ENCODE measurements at regions not wholly inside any gene's neighbourhood (a gene's known extent, or its start where the extent isn't known, plus 50 kb on each side); places are given as distances from the start of the nearest gene placed in this dataset.

GRCh38 chr3:176208283-176208682, 989.0 kb downstream of the TBL1XR1 start:
- no peaks in the 10 kb centered on the region for H3K27me3 Mint-ChIP-seq (ENCODE audit: insufficient read depth)
- H3K36me3 Mint-ChIP-seq (ENCODE audit: low read depth): no peaks in the 10 kb centered on the region
- intact Hi-C loops (cut with micrococcal nuclease): no loop called here
- no peaks in the 10 kb centered on the region for H3K9me3 Mint-ChIP-seq
- H3K4me1 Mint-ChIP-seq (ENCODE audit: low read depth): no peaks in the 10 kb centered on the region
- DNase-seq (ENCODE audit: low spot score): no peak
- no peak overlapping the region for H3K4me3 Mint-ChIP-seq
- H3K27ac Mint-ChIP-seq: no peak overlapping the region

GRCh38 chr3:176206809-176207208, 990.5 kb downstream of the TBL1XR1 start:
- H3K4me1 Mint-ChIP-seq (ENCODE audit: low read depth): no peaks in the 10 kb centered on the region
- H3K36me3 Mint-ChIP-seq (ENCODE audit: low read depth): no peaks in the 10 kb centered on the region
- H3K4me3 Mint-ChIP-seq: no peak overlapping the region
- no peak overlapping the region for H3K27ac Mint-ChIP-seq
- DNase-seq (ENCODE audit: low spot score): no peak
- H3K9me3 Mint-ChIP-seq: peaks cover 3% of the 10 kb centered on the region
- H3K27me3 Mint-ChIP-seq (ENCODE audit: insufficient read depth): no peaks in the 10 kb centered on the region
- intact Hi-C loops (cut with micrococcal nuclease): no loop called here

DNA sequence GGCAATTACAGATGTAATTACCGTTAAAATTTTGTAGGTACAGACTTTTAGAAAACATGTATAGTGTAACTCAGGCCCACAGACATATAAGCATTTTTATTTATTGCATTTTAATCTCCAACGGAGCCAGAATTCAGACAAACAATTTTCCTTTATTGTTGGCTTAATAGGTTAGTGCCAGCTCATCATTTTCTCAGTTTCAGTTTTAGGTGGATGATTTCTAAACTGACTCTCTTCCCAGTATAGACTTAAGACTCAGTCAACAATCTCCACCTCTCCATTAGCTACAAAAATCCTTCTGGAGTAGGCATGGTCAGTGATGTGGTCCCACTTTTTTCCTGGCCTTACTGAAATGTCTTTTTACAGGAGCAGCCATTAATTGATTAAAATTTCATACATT, 994.6 kb downstream of the TBL1XR1 start:
- Mint-ChIP-seq H3K4me1 (ENCODE audit: low read depth) (no peaks in the 10 kb centered on the region), H3K4me3 (no peak overlapping the region), H3K36me3 (ENCODE audit: low read depth) (no peaks in the 10 kb centered on the region), H3K27ac (no peak overlapping the region), H3K27me3 (ENCODE audit: insufficient read depth) (no peaks in the 10 kb centered on the region), H3K9me3 (peaks cover 3% of the 10 kb centered on the region)
- DNase-seq (ENCODE audit: low spot score): no peak
- intact Hi-C loops (cut with micrococcal nuclease): no loop called here

- Mint-ChIP-seq H3K27me3 (ENCODE audit: insufficient read depth) (no peaks in the 10 kb centered on the region), H3K9me3 (peaks cover 8% of the 10 kb centered on the region), H3K4me3 (no peak overlapping the region), H3K36me3 (ENCODE audit: low read depth) (no peaks in the 10 kb centered on the region), H3K4me1 (ENCODE audit: low read depth) (no peaks in the 10 kb centered on the region), H3K27ac (no peak overlapping the region)
- DNase-seq (ENCODE audit: low spot score): no peak
- intact Hi-C loops (cut with micrococcal nuclease): no loop called here
Measured at GRCh38 chr3:176193032-176193730, 1004.1 kb downstream of the TBL1XR1 start.

DNA sequence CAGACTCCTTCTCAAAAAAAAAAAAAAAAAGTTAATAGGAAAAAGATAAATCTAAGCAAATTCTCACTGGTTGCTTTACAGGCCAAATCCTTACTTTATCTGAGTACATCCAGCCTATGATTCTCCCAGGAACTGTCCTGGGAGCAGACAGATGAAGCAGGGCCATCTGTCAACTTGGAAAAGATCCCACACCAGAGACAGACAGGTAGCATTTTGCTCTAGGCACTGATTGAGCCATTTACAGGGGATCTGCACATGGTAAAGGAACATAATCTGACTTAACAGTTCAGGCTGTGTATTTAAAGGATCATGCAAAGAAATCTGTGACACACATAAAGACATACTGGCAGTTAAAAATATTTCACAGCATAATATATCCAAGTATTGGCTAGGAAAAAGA, 1006.5 kb downstream of the TBL1XR1 start:
- intact Hi-C loops (cut with micrococcal nuclease): no loop called here
- H3K27me3 Mint-ChIP-seq (ENCODE audit: insufficient read depth): no peaks in the 10 kb centered on the region
- no peak overlapping the region for H3K4me3 Mint-ChIP-seq
- peaks cover 12% of the 10 kb centered on the region for H3K9me3 Mint-ChIP-seq
- no peaks in the 10 kb centered on the region for H3K36me3 Mint-ChIP-seq (ENCODE audit: low read depth)
- DNase-seq (ENCODE audit: low spot score): no peak
- no peak overlapping the region for H3K27ac Mint-ChIP-seq
- H3K4me1 Mint-ChIP-seq (ENCODE audit: low read depth): no peaks in the 10 kb centered on the region

GRCh38 chr3:176183181-176183580, 1014.1 kb downstream of the TBL1XR1 start:
- no peak for DNase-seq (ENCODE audit: low spot score)
- Mint-ChIP-seq H3K36me3 (ENCODE audit: low read depth) (no peaks in the 10 kb centered on the region), H3K27ac (no peak overlapping the region), H3K9me3 (peaks cover 4% of the 10 kb centered on the region), H3K4me1 (ENCODE audit: low read depth) (no peaks in the 10 kb centered on the region), H3K4me3 (no peak overlapping the region), H3K27me3 (ENCODE audit: insufficient read depth) (no peaks in the 10 kb centered on the region)
- intact Hi-C loops (cut with micrococcal nuclease): no loop called here

- H3K4me1 Mint-ChIP-seq (ENCODE audit: low read depth): no peaks in the 10 kb centered on the region
- no peaks in the 10 kb centered on the region for H3K27me3 Mint-ChIP-seq (ENCODE audit: insufficient read depth)
- H3K27ac Mint-ChIP-seq: no peak overlapping the region
- no peaks in the 10 kb centered on the region for H3K36me3 Mint-ChIP-seq (ENCODE audit: low read depth)
- DNase-seq (ENCODE audit: low spot score): no peak
- no peak overlapping the region for H3K4me3 Mint-ChIP-seq
- intact Hi-C loops (cut with micrococcal nuclease): no loop called here
- H3K9me3 Mint-ChIP-seq: no peaks in the 10 kb centered on the region
Measured at GRCh38 chr3:176174060-176174459, 1023.2 kb downstream of the TBL1XR1 start.

- Mint-ChIP-seq H3K4me3 (no peak overlapping the region), H3K27me3 (ENCODE audit: insufficient read depth) (no peaks in the 10 kb centered on the region), H3K4me1 (ENCODE audit: low read depth) (no peaks in the 10 kb centered on the region), H3K36me3 (ENCODE audit: low read depth) (no peaks in the 10 kb centered on the region), H3K27ac (no peak overlapping the region), H3K9me3 (no peaks in the 10 kb centered on the region)
- DNase-seq (ENCODE audit: low spot score): no peak
- intact Hi-C loops (cut with micrococcal nuclease): no loop called here
Measured at GRCh38 chr3:176172492-176172891, 1024.8 kb downstream of the TBL1XR1 start.

- intact Hi-C loops (cut with micrococcal nuclease): no loop called here
- H3K27ac Mint-ChIP-seq: no peak overlapping the region
- H3K9me3 Mint-ChIP-seq: no peaks in the 10 kb centered on the region
- no peak overlapping the region for H3K4me3 Mint-ChIP-seq
- no peaks in the 10 kb centered on the region for H3K36me3 Mint-ChIP-seq (ENCODE audit: low read depth)
- H3K4me1 Mint-ChIP-seq (ENCODE audit: low read depth): no peaks in the 10 kb centered on the region
- DNase-seq (ENCODE audit: low spot score): no peak
- no peaks in the 10 kb centered on the region for H3K27me3 Mint-ChIP-seq (ENCODE audit: insufficient read depth)
Measured at GRCh38 chr3:176167272-176167671, 1030.0 kb downstream of the TBL1XR1 start.

DNA sequence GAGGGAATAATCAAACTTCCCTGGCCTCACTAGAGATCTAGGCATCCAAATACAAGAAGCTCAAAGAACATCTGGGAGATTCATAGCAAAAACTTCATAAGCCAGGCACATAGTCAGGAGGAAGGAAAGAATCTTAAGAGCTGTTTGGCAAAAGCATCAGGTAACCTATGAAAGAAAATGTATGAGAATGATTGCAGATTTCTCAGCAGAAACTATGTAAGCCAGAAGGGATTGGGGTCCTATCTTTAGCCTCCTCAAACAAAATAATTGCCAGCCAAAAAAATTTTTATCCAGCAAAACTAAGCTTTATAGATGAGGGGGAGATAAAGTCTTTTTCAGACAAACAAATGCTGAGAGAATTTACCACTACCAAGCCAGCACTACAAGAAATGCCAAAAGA, 1036.3 kb downstream of the TBL1XR1 start:
- Mint-ChIP-seq H3K27ac (no peak overlapping the region), H3K9me3 (peaks cover 16% of the 10 kb centered on the region), H3K27me3 (ENCODE audit: insufficient read depth) (no peaks in the 10 kb centered on the region), H3K36me3 (ENCODE audit: low read depth) (no peaks in the 10 kb centered on the region), H3K4me3 (no peak overlapping the region), H3K4me1 (ENCODE audit: low read depth) (no peaks in the 10 kb centered on the region)
- no peak for DNase-seq (ENCODE audit: low spot score)
- intact Hi-C loops (cut with micrococcal nuclease): no loop called here

DNA sequence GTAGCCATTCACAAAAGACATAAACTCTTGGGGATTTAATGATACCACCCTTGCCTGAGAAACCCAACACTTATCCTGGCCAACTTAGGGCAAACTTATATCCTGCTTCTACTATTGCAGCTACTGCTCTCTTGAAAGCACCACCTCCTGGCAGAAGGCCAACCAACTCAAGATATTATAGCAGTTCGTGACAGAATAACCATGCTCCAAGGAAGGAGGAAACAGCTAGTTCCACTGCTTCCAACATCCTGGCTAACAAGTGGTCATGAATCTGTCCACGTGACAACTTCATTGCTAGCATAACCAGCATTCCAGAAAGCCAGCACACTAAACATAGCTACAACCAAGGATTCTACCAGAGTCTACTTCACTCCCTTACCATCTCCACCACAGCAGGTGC, 1037.5 kb downstream of the TBL1XR1 start:
- H3K27me3 Mint-ChIP-seq (ENCODE audit: insufficient read depth): no peaks in the 10 kb centered on the region
- intact Hi-C loops (cut with micrococcal nuclease): no loop called here
- no peaks in the 10 kb centered on the region for H3K36me3 Mint-ChIP-seq (ENCODE audit: low read depth)
- H3K4me3 Mint-ChIP-seq: no peak overlapping the region
- H3K27ac Mint-ChIP-seq: no peak overlapping the region
- no peak for DNase-seq (ENCODE audit: low spot score)
- peaks cover 16% of the 10 kb centered on the region for H3K9me3 Mint-ChIP-seq
- no peaks in the 10 kb centered on the region for H3K4me1 Mint-ChIP-seq (ENCODE audit: low read depth)

- no peak overlapping the region for H3K27ac Mint-ChIP-seq
- H3K27me3 Mint-ChIP-seq (ENCODE audit: insufficient read depth): no peaks in the 10 kb centered on the region
- intact Hi-C loops (cut with micrococcal nuclease): no loop called here
- H3K36me3 Mint-ChIP-seq (ENCODE audit: low read depth): no peaks in the 10 kb centered on the region
- no peak overlapping the region for H3K4me3 Mint-ChIP-seq
- H3K9me3 Mint-ChIP-seq: peaks cover 7% of the 10 kb centered on the region
- no peak for DNase-seq (ENCODE audit: low spot score)
- no peaks in the 10 kb centered on the region for H3K4me1 Mint-ChIP-seq (ENCODE audit: low read depth)
Measured at GRCh38 chr3:176155012-176155411, 1042.3 kb downstream of the TBL1XR1 start.

- Mint-ChIP-seq H3K36me3 (ENCODE audit: low read depth) (no peaks in the 10 kb centered on the region), H3K9me3 (no peaks in the 10 kb centered on the region), H3K27me3 (ENCODE audit: insufficient read depth) (no peaks in the 10 kb centered on the region), H3K4me3 (no peak overlapping the region), H3K4me1 (ENCODE audit: low read depth) (no peaks in the 10 kb centered on the region), H3K27ac (no peak overlapping the region)
- no peak for DNase-seq (ENCODE audit: low spot score)
- intact Hi-C loops (cut with micrococcal nuclease): no loop called here
Measured at GRCh38 chr3:176149567-176149966, 1047.7 kb downstream of the TBL1XR1 start.

GRCh38 chr3:176147251-176147650, 1050.0 kb downstream of the TBL1XR1 start:
- Mint-ChIP-seq H3K36me3 (ENCODE audit: low read depth) (no peaks in the 10 kb centered on the region), H3K4me1 (ENCODE audit: low read depth) (no peaks in the 10 kb centered on the region), H3K27ac (no peak overlapping the region), H3K9me3 (peaks cover 3% of the 10 kb centered on the region), H3K27me3 (ENCODE audit: insufficient read depth) (no peaks in the 10 kb centered on the region), H3K4me3 (no peak overlapping the region)
- no peak for DNase-seq (ENCODE audit: low spot score)
- intact Hi-C loops (cut with micrococcal nuclease): no loop called here

All from activated T-helper 1 cell treated with anti-CD3 and anti-CD28 coated beads, Interleukin-12 subunit alpha, Interleukin-12 subunit beta, Interleukin-2, Interleukin-4 antibody, amounts not matched to agents 30 ng/mL and 10 ng/mL and 1 ng/mL, durations not matched to agents 14 hours and 24 hours and 36 hours (primary cell).